ENCODE measurements at regions not wholly inside any gene's neighbourhood (a gene's known extent, or its start where the extent isn't known, plus 50 kb on each side); places are given as distances from the start of the nearest gene placed in this dataset.
A peak's percentile ranks its signal among the peaks of the same experiment; 100 is the strongest.

GRCh38 chr16:6021276-6021943, 923.8 kb upstream of the EEF2KMT start:
- H3K27ac ChIP-seq, result no peak overlapping the region
- H3K4me3 ChIP-seq, result no peak overlapping the region
- H3K27me3 ChIP-seq, result no peaks in the 10 kb centered on the region
- no peak for TF ChIP-seq POLR2A (IDR thresholded peaks at IDR 0.05)
- TF ChIP-seq, protein P1, sequence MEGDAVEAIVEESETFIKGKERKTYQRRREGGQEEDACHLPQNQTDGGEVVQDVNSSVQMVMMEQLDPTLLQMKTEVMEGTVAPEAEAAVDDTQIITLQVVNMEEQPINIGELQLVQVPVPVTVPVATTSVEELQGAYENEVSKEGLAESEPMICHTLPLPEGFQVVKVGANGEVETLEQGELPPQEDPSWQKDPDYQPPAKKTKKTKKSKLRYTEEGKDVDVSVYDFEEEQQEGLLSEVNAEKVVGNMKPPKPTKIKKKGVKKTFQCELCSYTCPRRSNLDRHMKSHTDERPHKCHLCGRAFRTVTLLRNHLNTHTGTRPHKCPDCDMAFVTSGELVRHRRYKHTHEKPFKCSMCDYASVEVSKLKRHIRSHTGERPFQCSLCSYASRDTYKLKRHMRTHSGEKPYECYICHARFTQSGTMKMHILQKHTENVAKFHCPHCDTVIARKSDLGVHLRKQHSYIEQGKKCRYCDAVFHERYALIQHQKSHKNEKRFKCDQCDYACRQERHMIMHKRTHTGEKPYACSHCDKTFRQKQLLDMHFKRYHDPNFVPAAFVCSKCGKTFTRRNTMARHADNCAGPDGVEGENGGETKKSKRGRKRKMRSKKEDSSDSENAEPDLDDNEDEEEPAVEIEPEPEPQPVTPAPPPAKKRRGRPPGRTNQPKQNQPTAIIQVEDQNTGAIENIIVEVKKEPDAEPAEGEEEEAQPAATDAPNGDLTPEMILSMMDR (IDR thresholded peaks at IDR 0.05), result no peak
- no peaks in the 10 kb centered on the region for H3K36me3 ChIP-seq (ENCODE audit: low read depth, missing control alignments)
- intact Hi-C loops (cut with DNase I; ENCODE audit: low total_unique reads), result no loop called here
- DNase-seq, result no peak
- H3K4me1 ChIP-seq, result no peaks in the 10 kb centered on the region
- no peaks in the 10 kb centered on the region for H3K9me3 ChIP-seq
- WGBS, 2 donors, result 49 to 54% methylated on average over 9 of the region's 9 CpGs

DNA sequence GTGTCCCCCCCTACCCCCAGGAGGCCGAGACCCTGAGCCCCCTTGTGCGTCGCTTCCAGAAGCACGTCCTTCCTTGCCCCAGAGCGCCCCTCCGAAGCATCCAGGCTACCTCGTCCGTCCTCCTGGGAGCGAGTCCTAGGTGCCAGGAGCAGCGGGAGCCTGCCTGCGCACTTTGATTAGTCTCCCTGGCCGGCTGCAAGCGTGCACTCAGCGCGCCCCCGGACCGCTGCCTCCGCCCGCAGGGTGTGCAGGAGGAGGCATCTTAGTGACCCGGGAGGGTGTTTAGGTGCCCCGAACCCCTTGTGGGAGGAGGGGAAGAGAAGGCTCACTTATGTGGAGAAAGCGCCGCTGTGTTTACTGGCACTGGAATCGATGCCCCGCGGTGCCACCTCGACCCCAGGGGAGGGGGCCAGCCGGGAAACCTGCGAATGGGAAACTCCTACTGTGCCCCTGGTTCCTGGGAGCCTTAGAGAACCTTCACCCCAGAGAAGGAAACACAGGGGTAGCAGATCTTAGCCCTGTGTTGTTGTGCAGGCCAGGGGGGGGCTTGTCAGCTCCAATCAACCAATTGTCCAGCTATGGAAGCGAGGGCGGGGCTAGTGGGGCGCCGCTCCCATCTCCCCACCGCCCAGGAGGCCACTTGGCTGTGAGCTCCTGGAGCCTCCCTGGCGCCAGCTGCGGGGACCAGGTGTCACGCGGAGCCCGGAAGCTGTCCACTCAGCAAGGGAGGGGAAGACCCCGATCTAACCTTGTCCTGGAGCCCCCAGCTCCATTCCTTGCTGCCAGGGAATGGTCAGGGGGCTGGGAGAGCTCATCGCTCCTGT, 922.8 kb upstream of the EEF2KMT start:
- Histone ChIP-seq H3K9me3 (no peaks in the 10 kb centered on the region), H3K36me3 (ENCODE audit: low read depth, missing control alignments) (no peaks in the 10 kb centered on the region), H3K4me3 (no peak overlapping the region), H3K4me1 (no peaks in the 10 kb centered on the region), H3K27ac (no peak overlapping the region), H3K27me3 (no peaks in the 10 kb centered on the region)
- 5 to 13% methylated on average over 3 to 39 of the region's 41 CpGs for WGBS, 2 donors
- DNase-seq, result no peak
- intact Hi-C loops (cut with DNase I; ENCODE audit: low total_unique reads), result no loop called here
- no peak for TF ChIP-seq POLR2A (IDR thresholded peaks at IDR 0.05)
- TF ChIP-seq, protein P1 (IDR thresholded peaks at IDR 0.05), result no peak

GRCh38 chr16:6019490-6019991, 921.9 kb upstream of the EEF2KMT start:
- no peak for DNase-seq
- H3K4me3 ChIP-seq, result peak overlapping the region; percentile 12 to 44

GRCh38 chr16:6018848-6019489, 921.4 kb upstream of the EEF2KMT start:
- Histone ChIP-seq H3K27ac (no peak overlapping the region), H3K36me3 (ENCODE audit: low read depth, missing control alignments) (no peaks in the 10 kb centered on the region), H3K4me1 (no peaks in the 10 kb centered on the region), H3K4me3 (peak overlapping the region; percentile 12 to 44), H3K27me3 (no peaks in the 10 kb centered on the region), H3K9me3 (no peaks in the 10 kb centered on the region)
- 1% methylated on average over 40 to 59 of the region's 59 CpGs for WGBS, 2 donors
- intact Hi-C loops (cut with DNase I; ENCODE audit: low total_unique reads), result no loop called here
- TF ChIP-seq POLR2A (IDR thresholded peaks at IDR 0.05), result no peak
- TF ChIP-seq, protein P1 (IDR thresholded peaks at IDR 0.05), result no peak
- no peak for DNase-seq

More at GRCh38 chr16:6019490-6019991, 921.9 kb upstream of the EEF2KMT start:
- H3K27ac ChIP-seq, result no peak overlapping the region
- 0 to 1% methylated on average over 4 to 29 of the region's 50 CpGs for WGBS, 2 donors
- no peaks in the 10 kb centered on the region for H3K36me3 ChIP-seq (ENCODE audit: low read depth, missing control alignments)
- no peaks in the 10 kb centered on the region for H3K9me3 ChIP-seq
- TF ChIP-seq, protein P1 (IDR thresholded peaks at IDR 0.05), result no peak
- TF ChIP-seq POLR2A (IDR thresholded peaks at IDR 0.05), result no peak
- no peaks in the 10 kb centered on the region for H3K27me3 ChIP-seq
- intact Hi-C loops (cut with DNase I; ENCODE audit: low total_unique reads), result no loop called here
- H3K4me1 ChIP-seq, result no peaks in the 10 kb centered on the region
